Sigmoid colon (tissue), 6 donors: ENCODE measurements at regions not wholly inside any gene's neighbourhood (a gene's known extent, or its start where the extent isn't known, plus 50 kb on each side); places are given as distances from the start of the nearest gene placed in this dataset.

Experiments used
- DNase-seq: peaks from one replicate; pipeline ENCODE4 v3.0.0-alpha.2; 2019
- H3K27ac ChIP-seq, 4 donors: fragments of 200-600 bp; sonication (generic); one replicate each; pipeline ENCODE4 v1.5.1; 2016 to 2019; ENCODE audit warnings: mild to moderate bottlenecking in 1 of 4
- H3K27me3 ChIP-seq, 3 donors: fragments of 200-600 bp; sonication (generic); one replicate each; pipeline ENCODE4 v1.5.1; 2019; ENCODE audit warnings: mild to moderate bottlenecking in 1 of 3
- H3K36me3 ChIP-seq, 4 donors: fragments of 200-600 bp; sonication (generic); one replicate each; pipeline ENCODE4 v1.5.1; 2016 to 2019
- H3K4me1 ChIP-seq, 4 donors: fragments of 200-600 bp; sonication (generic); one replicate each; pipeline ENCODE4 v1.5.1; 2017 to 2019
- H3K4me3 ChIP-seq, 4 donors: fragments of 200-600 bp; sonication (generic); one replicate each; pipeline ENCODE4 v1.5.1; 2017 to 2019; ENCODE audit warnings: mild to moderate bottlenecking in 2 of 4, moderate library complexity in 1 of 4
- H3K9me3 ChIP-seq, 4 donors: fragments of 200-600 bp in 3 of 4; sonication (generic) in 3 of 4; one replicate each; pipeline versions ENCODE4 v1.5.1 to v1.6.1; 2013 to 2019
- CTCF ChIP-seq, 4 experiments: fragments of 450-650 bp in 3 of 4; fragments of 200-600 bp in 1 of 4; IDR thresholded peaks; one replicate each; pipeline ENCODE4 v1.5.1; 2016 to 2019; ENCODE audit warnings: antibody characterized with exemption in 4 of 4, mild to moderate bottlenecking in 3 of 4, moderate library complexity in 2 of 4
- EP300 ChIP-seq, 4 donors: sonication (generic); formaldehyde crosslinking; IDR thresholded peaks; one replicate each; pipeline ENCODE4 v1.6.1; 2017; ENCODE audit warnings: antibody characterized with exemption in 4 of 4
- POLR2A ChIP-seq, 2 donors: fragments of 450-650 bp; IDR thresholded peaks; one replicate each; pipeline ENCODE4 v1.6.1; 2016; ENCODE audit warnings: antibody characterized with exemption in 2 of 2, mild to moderate bottlenecking in 2 of 2, moderate library complexity in 2 of 2
- POLR2AphosphoS5 ChIP-seq, 4 donors: sonication (generic); formaldehyde crosslinking; IDR thresholded peaks; one replicate each; pipeline ENCODE4 v1.6.1; 2017; ENCODE audit warnings: antibody characterized with exemption in 4 of 4
- WGBS, 2 donors: extraction: QIAGEN DNeasy Blood & Tissue Kit; methylation state at CpG; one replicate each; pipeline ENCODE4 v1.1.7; 2013; 5-methylcytosine and 5-hydroxymethylcytosine counted together
- intact Hi-C: fragments of 100-400 bp; cut with DNase I; formaldehyde crosslinking; loops from one replicate; pipeline ENCODE4 v1.15.1; 2023
- donor health status: healthy with polysubstance abuse.
- donor health status: healthy.

- 31 to 75% methylated on average over 3 of the region's 3 CpGs for WGBS, 2 donors
Observed at GRCh38 chr13:33937373-33938098, 119.6 kb downstream of the RFC3 start.

GRCh38 chr13:33940256-33940655 is 122.3 kb downstream of the RFC3 start:
- H3K4me1 ChIP-seq, result no peaks in the 10 kb centered on the region
- no peaks in the 10 kb centered on the region for H3K27me3 ChIP-seq
- intact Hi-C loops, result no loop called here
- no peaks in the 10 kb centered on the region for H3K9me3 ChIP-seq
- whole genome bisulfite sequencing, 2 donors, result 90 to 96% methylated on average over 1 of the region's 1 CpG
- TF ChIP-seq CTCF (IDR thresholded peaks at IDR 0.05) (no peak), POLR2AphosphoS5 (IDR thresholded peaks at IDR 0.05) (no peak), EP300 (IDR thresholded peaks at IDR 0.05) (no peak)
- H3K36me3 ChIP-seq, result no peaks in the 10 kb centered on the region
- no peak overlapping the region for H3K4me3 ChIP-seq
- H3K27ac ChIP-seq, result no peak overlapping the region
- no peak for DNase-seq

More at GRCh38 chr13:33937373-33938098, 119.6 kb downstream of the RFC3 start:
- Histone ChIP-seq H3K27me3 (no peaks in the 10 kb centered on the region), H3K9me3 (no peaks in the 10 kb centered on the region), H3K4me3 (no peak overlapping the region), H3K4me1 (peaks cover 0 to 5% (median 0%) of the 10 kb centered on the region in 4 donors), H3K36me3 (no peaks in the 10 kb centered on the region), H3K27ac (no peak overlapping the region)
- intact Hi-C loops, result no loop called here
- TF ChIP-seq CTCF (IDR thresholded peaks at IDR 0.05) (no peak), POLR2A (IDR thresholded peaks at IDR 0.05) (no peak), POLR2AphosphoS5 (IDR thresholded peaks at IDR 0.05) (no peak), EP300 (IDR thresholded peaks at IDR 0.05) (no peak)
- DNase-seq, result no peak

- Histone ChIP-seq H3K27me3 (no peaks in the 10 kb centered on the region), H3K4me1 (no peaks in the 10 kb centered on the region), H3K36me3 (no peaks in the 10 kb centered on the region), H3K9me3 (no peaks in the 10 kb centered on the region), H3K27ac (no peak overlapping the region), H3K4me3 (no peak overlapping the region)
- intact Hi-C loops, result no loop called here
- TF ChIP-seq POLR2A (IDR thresholded peaks at IDR 0.05) (no peak), EP300 (IDR thresholded peaks at IDR 0.05) (no peak), POLR2AphosphoS5 (IDR thresholded peaks at IDR 0.05) (no peak), CTCF (IDR thresholded peaks at IDR 0.05) (no peak)
- WGBS, 2 donors, result 58 to 78% methylated on average over 5 of the region's 5 CpGs
- no peak for DNase-seq
Observed at GRCh38 chr13:33940898-33941297, 122.9 kb downstream of the RFC3 start.

GRCh38 chr13:33945477-33945876 is 127.5 kb downstream of the RFC3 start:
- no peaks in the 10 kb centered on the region for H3K9me3 ChIP-seq
- intact Hi-C loops, result no loop called here
- WGBS, 2 donors, result 94 to 98% methylated on average over 4 of the region's 4 CpGs
- TF ChIP-seq EP300 (IDR thresholded peaks at IDR 0.05) (no peak), POLR2AphosphoS5 (IDR thresholded peaks at IDR 0.05) (no peak), CTCF (IDR thresholded peaks at IDR 0.05) (no peak), POLR2A (IDR thresholded peaks at IDR 0.05) (no peak)
- H3K4me1 ChIP-seq, result no peaks in the 10 kb centered on the region
- H3K27me3 ChIP-seq, result no peaks in the 10 kb centered on the region
- DNase-seq, result no peak
- no peak overlapping the region for H3K27ac ChIP-seq
- no peaks in the 10 kb centered on the region for H3K36me3 ChIP-seq
- H3K4me3 ChIP-seq, result no peak overlapping the region

GRCh38 chr13:33953203-33953602 is 135.3 kb downstream of the RFC3 start:
- H3K27me3 ChIP-seq, result no peaks in the 10 kb centered on the region
- no peaks in the 10 kb centered on the region for H3K9me3 ChIP-seq
- WGBS, 2 donors, result 95 to 97% methylated on average over 1 of the region's 1 CpG
- intact Hi-C loops, result no loop called here
- H3K27ac ChIP-seq, result no peak overlapping the region
- H3K4me1 ChIP-seq, result no peaks in the 10 kb centered on the region
- TF ChIP-seq POLR2AphosphoS5 (IDR thresholded peaks at IDR 0.05), result no peak
- no peak for TF ChIP-seq POLR2A (IDR thresholded peaks at IDR 0.05)
- no peak for TF ChIP-seq CTCF (IDR thresholded peaks at IDR 0.05)
- no peaks in the 10 kb centered on the region for H3K36me3 ChIP-seq
- no peak for DNase-seq
- H3K4me3 ChIP-seq, result no peak overlapping the region
